HG03558 (cell line): ENCODE measurements at regions not wholly inside any gene's neighbourhood (a gene's known extent, or its start where the extent isn't known, plus 50 kb on each side); places are given as distances from the start of the nearest gene placed in this dataset.
"Not testable (repeated sequence)": the region's sequence is repeated elsewhere in the genome, so short reads cannot be mapped to it uniquely, and the experiment has no call there.

Source experiments
- ATAC-seq: cut with Tn5 transposase; IDR thresholded peaks from one replicate; pipeline ENCODE4 v1.9.1; 2021; ENCODE audit warnings: moderate number of reproducible peaks; ENCODE audit not compliant: unreplicated experiment; ENCODE audit errors: extremely low read depth

GRCh38 chr7:85916016-85916415 lies 727.7 kb upstream of the GRM3 start:
- no peak for ATAC-seq

- ATAC-seq = no peak
Observed at GRCh38 chr7:85914437-85914836, 727.6 kb upstream of the SEMA3D start.

DNA sequence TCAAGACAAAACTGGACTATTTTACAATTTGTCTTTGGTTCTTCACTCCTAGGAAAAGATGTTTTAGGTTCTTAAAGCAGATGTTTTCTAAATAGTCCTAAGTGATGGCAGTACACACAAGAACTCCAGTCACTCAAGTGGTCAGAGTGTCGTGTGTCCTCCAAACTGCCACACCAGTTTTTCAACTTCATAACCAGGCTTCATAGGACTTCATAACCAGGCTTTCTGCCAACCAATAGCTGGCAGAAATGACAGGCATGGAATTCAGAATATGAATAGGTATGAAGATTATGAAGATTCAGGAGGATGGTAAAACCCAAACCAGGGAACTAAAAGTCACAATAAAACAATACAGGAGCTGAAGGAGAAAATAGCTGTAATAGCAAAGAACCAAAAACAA lies 721.2 kb upstream of the SEMA3D start:
- no peak for ATAC-seq

- no peak for ATAC-seq
Observed at GRCh38 chr7:85897967-85898366, 711.1 kb upstream of the SEMA3D start.

DNA sequence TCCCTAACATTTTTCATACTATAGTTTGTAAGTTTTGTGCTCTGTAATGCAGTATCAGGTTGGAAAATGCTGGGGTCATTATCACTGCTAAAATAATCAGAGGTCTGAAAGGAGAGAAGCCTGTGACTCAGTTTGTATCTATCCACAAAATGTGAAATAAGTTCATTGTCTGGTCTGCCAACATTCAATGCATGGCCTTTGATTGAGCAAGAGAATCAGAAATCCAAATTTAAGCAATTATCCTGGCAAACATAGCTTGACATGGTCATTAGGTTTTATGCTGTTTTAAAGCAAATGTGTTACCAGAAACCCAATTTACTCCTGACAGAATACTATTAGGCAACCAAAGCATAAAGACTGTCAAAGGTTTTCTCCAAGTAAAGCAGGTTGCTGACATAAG lies 709.7 kb upstream of the SEMA3D start:
- no peak for ATAC-seq

- no peak for ATAC-seq
Observed at GRCh38 chr7:85895835-85896234, 709.0 kb upstream of the SEMA3D start.

DNA sequence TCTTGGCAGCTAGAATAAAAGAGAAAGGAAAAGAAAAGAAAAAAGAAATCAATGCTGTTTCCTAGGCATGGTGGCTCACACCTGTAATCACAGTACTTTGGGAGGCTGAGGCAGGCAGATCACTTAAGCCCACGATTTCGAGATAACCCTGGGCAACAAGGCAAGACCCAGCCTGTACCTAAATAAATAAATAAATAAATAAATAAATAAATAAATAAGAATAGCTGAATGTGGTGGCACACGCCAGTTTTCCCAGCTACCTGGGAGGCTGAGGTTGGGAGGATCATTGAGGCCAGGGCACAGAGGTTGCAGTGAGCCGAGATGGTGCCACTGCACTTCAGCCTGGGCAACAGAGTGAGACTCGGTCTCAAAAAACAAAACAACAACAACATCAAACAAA lies 705.0 kb upstream of the SEMA3D start:
- not testable (repeated sequence) for ATAC-seq

DNA sequence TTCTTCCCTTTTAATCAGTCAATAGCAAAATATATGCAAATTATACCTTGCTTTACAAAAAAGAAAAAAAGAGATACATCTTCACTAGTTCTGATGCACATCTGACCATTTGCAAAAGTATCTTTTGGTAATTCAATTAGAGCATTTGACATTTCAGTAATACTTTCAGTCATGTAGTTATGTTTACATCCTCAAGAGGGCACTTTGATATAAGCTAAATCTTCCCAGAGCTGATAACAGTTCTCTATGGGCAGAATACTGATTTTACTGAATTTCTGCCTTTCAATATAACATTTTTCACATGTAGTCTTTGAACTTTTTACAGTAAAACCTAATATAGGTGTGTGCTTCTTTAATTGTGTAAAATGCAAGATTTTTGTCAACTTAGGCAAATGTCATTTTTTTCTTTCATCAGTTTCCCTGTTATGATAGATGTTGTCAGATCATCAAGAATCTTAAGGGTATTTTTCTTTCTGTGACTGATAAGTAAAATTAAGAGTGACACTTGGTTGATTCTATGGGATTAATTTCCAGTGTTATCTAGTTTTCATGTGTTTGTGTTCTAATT lies 703.5 kb upstream of the SEMA3D start:
- no peak for ATAC-seq

GRCh38 chr7:85887133-85887532 lies 700.3 kb upstream of the SEMA3D start:
- no peak for ATAC-seq

DNA sequence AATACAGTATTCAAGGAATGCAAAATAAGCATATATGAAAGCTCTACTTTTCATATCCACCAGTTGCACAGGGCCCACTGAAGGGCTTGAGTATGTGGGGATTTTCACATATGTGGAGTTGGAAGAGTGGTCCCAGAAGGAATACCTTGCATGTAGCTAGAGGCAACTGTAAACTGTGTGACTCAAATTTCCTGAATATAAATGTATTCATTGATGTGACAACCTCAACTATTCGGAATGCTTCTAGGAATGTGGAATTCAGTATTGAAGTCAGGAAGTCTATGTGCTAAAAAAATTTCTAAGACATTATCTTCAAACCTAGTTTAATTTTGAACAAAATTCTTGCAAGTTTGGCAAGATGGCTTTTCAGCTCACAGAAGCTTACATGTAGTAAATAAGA lies 695.5 kb upstream of the SEMA3D start:
- ATAC-seq = no peak

GRCh38 chr7:85875398-85875797 lies 688.5 kb upstream of the SEMA3D start:
- no peak for ATAC-seq

- no peak for ATAC-seq
Observed at GRCh38 chr7:85866540-85866939, 679.7 kb upstream of the SEMA3D start.

- ATAC-seq = no peak
Observed at GRCh38 chr7:85851571-85852193, 664.8 kb upstream of the SEMA3D start.

- no peak for ATAC-seq
Observed at GRCh38 chr7:85850381-85850780, 663.5 kb upstream of the SEMA3D start.

- no peak for ATAC-seq
Observed at GRCh38 chr7:85840554-85840953, 653.7 kb upstream of the SEMA3D start.

DNA sequence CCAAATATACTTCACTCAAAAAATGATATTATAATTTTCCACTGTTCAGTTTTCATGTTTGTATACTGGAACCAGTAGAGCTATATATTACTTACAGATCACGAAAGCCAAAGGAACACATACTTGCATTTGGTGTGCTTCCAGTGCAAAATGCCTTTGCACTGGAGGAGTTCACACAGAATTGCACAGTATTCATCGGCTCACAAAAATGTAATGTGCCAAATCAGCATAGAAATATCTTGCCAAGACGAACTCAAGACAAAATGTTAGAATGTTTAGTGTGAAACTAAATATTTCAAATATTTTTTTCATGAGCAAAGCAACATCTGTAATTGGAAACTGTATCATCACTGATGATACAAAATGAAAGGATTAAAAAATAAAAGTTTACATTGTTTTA lies 646.2 kb upstream of the SEMA3D start:
- ATAC-seq = no peak

- ATAC-seq = no peak
Observed at GRCh38 chr7:85830982-85831381, 644.1 kb upstream of the SEMA3D start.

DNA sequence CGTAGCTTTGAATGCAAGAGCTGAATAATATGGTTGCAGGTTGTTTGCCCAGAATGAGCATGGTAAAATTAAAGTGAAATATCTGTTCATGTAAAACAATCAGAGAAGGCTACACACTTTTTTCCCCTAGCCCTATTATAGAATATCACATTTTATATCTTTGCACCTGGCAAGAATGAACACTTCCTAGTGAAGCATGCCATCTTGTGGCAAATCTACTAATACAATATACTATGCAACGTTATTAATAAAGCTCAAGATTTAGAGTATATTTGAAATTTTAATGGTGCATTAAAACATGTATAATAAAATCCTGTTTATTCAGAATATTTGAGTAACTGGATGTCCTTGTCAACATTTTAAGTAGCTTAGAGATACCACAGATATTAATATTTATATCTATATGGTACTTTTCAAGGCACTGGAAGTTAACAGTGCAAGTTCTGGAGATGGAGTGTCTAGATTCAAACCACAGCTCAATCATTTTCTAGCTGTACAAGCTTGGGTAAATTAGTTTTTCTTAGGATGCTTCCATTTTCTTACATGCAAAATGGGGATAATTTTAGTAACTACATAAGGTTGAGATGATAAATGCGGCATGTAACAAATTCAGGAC lies 643.1 kb upstream of the SEMA3D start:
- no peak for ATAC-seq

DNA sequence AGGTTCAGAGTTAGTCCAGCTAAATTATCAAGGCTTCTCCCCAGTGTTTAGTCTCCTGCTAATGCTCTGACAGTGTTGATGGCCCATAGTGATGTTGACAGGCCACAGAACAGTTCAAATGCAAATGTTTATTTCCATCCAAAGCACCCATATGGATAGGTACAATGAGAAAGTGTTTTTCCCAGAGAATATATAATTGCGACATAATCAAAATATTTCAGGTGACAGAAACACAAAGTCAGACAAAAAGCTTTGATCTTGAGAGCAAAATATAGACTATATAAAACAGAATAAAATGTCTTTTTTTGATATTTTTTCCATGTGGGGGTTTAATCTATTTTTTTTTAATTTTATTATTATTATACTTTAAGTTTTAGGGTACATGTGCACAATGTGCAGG lies 642.3 kb upstream of the SEMA3D start:
- no peak for ATAC-seq

- no peak for ATAC-seq
Observed at GRCh38 chr7:85828614-85829013, 641.8 kb upstream of the SEMA3D start.

GRCh38 chr7:85823396-85824080 lies 636.7 kb upstream of the SEMA3D start:
- no peak for ATAC-seq
